Stimulated activated CD8-positive, alpha-beta memory T cell treated with anti-CD3 and anti-CD28 coated beads, Interleukin-7, amount 100 ng/mL, for 1 hour (primary cell): ENCODE measurements at regions not wholly inside any gene's neighbourhood (a gene's known extent, or its start where the extent isn't known, plus 50 kb on each side); places are given as distances from the start of the nearest gene placed in this dataset.

ENCODE experiments used
- DNase-seq, 2 donors: peaks; one replicate each; pipeline ENCODE4 v3.0.0-alpha.2; 2020; ENCODE audit warnings: low read depth in 2 of 2

GRCh38 chr7:67758551-67758950 lies 761.9 kb downstream of the TYW1 start:
- DNase-seq, result no peak

GRCh38 chr7:67760971-67761370 lies 764.3 kb downstream of the TYW1 start:
- DNase-seq, result no peak

GRCh38 chr7:67762516-67762915 lies 765.9 kb downstream of the TYW1 start:
- DNase-seq, result no peak

DNA sequence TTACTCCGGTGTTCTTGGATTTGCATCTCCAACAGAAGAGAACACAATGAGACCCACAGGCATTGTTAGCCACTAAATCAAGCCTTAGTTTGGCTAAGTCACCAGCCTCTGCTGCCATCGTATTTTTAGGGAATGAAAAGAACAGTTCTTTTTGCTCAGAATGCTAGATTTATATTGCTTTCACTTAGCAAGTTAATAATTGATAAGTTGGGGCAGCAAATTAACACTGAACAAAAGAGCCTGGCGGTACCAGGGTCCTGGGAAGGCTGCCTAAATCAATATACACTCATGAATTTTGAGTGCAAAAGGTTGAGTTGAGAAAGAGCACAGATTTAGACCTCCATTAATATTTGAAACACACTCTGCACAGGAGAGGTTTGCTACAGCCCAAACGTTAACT lies 767.7 kb downstream of the TYW1 start:
- no peak for DNase-seq

GRCh38 chr7:67765481-67766175 lies 769.0 kb downstream of the TYW1 start:
- no peak for DNase-seq

GRCh38 chr7:67766906-67767410 lies 770.3 kb downstream of the TYW1 start:
- DNase-seq, result no peak

DNA sequence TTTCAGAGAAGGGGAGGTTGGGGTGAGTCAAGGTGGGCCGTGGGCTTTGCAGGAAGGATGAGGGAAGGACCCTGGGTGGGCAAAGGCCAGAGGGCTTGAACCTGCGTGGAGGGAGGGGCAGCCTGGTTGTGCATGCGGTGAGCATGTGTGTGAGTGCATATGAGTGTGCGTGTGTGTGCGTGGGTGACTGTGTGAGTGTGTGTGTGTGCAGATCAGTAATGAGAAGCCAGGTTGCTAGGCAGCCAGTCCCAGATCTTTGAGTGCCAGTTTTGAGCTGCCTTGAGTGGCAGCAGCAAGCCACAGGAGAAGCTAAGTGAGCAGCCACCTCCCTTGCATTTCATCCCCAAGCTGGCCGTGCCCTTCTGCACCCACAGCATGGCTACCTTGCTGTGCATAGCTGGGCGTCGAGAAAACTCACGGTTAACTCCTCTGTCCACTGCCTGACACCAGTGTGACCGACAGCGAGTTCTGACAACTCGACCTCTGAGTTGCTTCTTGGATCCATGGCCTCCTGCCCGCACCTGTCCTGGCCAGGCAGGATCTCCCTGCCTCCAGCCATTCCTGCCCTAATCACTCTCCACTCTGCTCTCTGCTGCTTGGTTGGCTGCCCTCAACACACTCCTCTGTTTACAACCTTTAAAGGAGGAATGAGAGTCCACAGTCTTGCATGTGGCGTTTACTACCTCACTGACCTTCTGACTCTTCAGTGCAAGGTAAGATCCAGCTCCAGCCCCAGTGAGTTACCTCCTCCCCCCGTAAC lies 775.4 kb downstream of the TYW1 start:
- no peak for DNase-seq

- DNase-seq, result no peak
These were observed 776.4 kb downstream of the TYW1 start for GRCh38 chr7:67773081-67773480.

GRCh38 chr7:67777119-67777518 lies 780.5 kb downstream of the TYW1 start:
- DNase-seq, result no peak

- DNase-seq, result no peak
These were observed 785.2 kb downstream of the TYW1 start for GRCh38 chr7:67781841-67782240.

DNA sequence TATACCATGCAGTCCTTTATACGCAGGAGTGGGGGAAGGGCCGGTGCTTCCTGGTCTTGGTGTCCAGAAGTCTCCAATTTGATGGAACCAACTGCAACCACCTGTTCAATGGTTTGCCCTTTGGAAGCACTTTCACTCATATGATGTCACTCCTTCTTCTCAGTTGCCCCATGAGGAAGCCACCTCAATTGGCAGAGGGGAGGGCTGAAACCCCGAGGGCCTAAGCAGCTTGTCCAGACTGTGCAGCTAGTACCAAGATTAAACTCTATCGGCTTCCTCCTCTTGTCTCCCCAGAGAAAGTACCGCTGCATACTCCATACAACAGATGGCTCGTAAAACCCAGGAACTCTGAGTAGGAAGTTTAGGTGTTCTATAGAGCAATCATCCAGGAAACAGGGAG lies 789.4 kb downstream of the TYW1 start:
- no peak for DNase-seq

- DNase-seq, result no peak
These were observed 792.0 kb downstream of the TYW1 start for GRCh38 chr7:67788669-67789068.

GRCh38 chr7:67791918-67792317 lies 795.3 kb downstream of the TYW1 start:
- no peak for DNase-seq

GRCh38 chr7:67794544-67794943 lies 797.9 kb downstream of the TYW1 start:
- DNase-seq, result no peak

GRCh38 chr7:67803789-67804188 lies 807.2 kb downstream of the TYW1 start:
- DNase-seq, result no peak

DNA sequence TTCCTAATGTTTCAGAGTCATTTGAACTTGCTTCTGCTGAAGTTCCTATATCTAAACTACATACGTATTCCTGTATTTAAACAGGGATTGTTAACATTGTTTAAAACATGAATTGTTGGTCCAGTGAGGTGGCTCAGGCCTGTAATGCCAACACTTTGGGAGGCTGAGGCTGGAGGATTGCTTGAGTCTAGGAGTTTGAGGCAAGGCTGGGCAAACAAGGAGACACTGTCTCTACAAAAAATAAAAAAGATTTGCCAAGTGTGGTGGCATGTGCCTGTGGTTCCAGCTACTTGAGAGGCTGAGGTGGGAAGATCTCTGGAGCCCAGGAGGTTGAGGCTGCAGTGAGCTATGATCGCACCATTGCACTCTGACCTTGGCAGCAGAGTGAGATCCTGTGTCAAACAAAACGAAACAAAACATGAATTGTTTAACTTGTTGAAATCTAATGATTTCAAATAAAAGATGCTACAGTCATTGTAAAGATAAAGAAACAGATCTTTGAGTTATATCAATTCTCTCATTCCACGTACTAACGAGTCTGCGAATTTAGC lies 809.4 kb downstream of the TYW1 start:
- no peak for DNase-seq

GRCh38 chr7:67807826-67808225 lies 811.2 kb downstream of the TYW1 start:
- no peak for DNase-seq

GRCh38 chr7:67809586-67809985 lies 813.0 kb downstream of the TYW1 start:
- DNase-seq, result no peak

DNA sequence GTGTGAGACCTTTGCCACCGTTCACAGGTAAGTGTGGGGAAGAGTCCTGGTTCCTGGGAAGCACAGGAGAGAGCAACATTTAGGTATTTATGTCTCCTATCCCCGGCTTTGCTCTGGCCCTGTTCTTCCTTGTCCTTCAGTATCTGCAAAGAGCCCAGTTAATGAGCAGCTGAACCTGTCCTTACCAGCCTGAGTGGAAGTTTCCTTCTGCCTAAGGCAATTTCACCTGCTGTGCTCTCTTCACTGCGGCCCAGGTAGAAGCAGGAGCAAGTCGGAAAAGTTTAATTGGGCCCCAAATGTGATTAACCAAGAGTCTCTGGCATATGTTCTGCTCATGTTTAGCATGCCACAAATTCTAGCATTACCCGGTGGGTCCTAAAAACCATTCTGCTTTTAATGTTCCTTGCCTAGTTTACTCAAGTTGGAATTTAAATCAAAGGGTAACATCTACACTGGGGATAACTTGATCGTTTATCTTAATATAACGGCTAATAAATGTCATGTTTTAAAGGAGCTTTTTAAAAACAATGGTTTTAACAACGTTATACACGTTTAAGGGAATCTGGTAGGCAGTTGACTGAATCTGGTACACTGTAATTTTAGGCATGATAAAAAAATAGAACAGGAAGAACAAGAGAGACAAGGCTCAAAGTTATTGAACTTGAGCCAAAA lies 817.1 kb downstream of the TYW1 start:
- no peak for DNase-seq

GRCh38 chr7:67817481-67817880 lies 820.8 kb downstream of the TYW1 start:
- DNase-seq, result no peak

DNA sequence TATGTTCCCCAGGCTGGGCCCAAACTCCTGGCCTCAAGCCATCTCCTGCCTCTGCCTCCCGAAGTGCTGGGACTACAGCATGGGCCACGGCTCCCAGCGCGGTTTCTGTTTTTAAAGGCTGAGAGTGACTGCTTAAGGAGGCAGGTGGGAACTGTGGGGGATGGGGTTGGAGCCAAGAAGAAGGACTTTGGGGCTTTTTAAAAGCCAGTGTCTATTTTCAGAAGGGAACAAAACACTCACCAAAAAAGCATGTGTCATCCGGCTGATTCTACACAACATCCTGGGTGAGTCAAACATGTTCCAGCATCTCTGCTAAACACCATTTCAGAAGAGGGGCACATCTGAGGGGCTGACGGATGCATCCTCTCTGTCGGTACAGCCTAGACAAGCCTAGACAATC lies 824.5 kb downstream of the TYW1 start:
- no peak for DNase-seq

GRCh38 chr7:67823345-67823744 lies 826.7 kb downstream of the TYW1 start:
- DNase-seq, result no peak
